ENCODE measurements at regions not wholly inside any gene's neighbourhood (a gene's known extent, or its start where the extent isn't known, plus 50 kb on each side); places are given as distances from the start of the nearest gene placed in this dataset.

DNA sequence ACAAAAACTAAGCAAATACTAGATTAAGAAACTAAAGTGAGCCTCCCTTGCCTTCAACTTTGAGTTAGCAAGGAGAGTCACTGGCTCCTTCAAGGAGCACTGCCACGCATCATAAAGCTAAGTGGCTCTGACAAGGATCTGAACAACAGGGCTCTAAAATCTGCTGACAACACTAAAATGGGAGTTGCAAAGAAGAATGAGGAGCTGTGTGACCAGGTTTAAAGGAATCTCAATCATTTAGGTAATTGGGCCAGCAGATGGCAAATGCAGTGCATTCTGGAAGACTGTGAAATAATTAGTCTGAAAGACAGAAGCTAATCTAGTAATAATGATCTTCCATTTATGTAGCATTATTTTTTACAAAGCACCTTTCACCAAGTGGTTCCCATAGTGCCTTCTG, 297.0 kb upstream of the TAS2R1 start:
- no peak for TF ChIP-seq EZH2 (IDR thresholded peaks at IDR 0.05; ENCODE audit: borderline replicate concordance, low read length)
- TF ChIP-seq, protein P1, sequence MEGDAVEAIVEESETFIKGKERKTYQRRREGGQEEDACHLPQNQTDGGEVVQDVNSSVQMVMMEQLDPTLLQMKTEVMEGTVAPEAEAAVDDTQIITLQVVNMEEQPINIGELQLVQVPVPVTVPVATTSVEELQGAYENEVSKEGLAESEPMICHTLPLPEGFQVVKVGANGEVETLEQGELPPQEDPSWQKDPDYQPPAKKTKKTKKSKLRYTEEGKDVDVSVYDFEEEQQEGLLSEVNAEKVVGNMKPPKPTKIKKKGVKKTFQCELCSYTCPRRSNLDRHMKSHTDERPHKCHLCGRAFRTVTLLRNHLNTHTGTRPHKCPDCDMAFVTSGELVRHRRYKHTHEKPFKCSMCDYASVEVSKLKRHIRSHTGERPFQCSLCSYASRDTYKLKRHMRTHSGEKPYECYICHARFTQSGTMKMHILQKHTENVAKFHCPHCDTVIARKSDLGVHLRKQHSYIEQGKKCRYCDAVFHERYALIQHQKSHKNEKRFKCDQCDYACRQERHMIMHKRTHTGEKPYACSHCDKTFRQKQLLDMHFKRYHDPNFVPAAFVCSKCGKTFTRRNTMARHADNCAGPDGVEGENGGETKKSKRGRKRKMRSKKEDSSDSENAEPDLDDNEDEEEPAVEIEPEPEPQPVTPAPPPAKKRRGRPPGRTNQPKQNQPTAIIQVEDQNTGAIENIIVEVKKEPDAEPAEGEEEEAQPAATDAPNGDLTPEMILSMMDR (IDR thresholded peaks at IDR 0.05; ENCODE audit: low read length), result no peak
